H9 (cell line): ENCODE measurements at regions not wholly inside any gene's neighbourhood (a gene's known extent, or its start where the extent isn't known, plus 50 kb on each side); places are given as distances from the start of the nearest gene placed in this dataset.

Source experiments
- DNase-seq: peaks from one replicate; pipeline ENCODE4 v3.0.0-alpha.2; 2017
- H2AFZ ChIP-seq: one replicate; pipeline ENCODE4 v1.6.1; 2013; ENCODE audit warnings: mild to moderate bottlenecking, low read length, control low read depth, moderate library complexity
- H2AK5ac ChIP-seq: 2 replicates; pipeline ENCODE4 v1.6.1; 2013; ENCODE audit warnings: low read length, control low read depth, mixed read lengths; ENCODE audit not compliant: insufficient read length
- H2BK120ac ChIP-seq: one replicate; pipeline ENCODE4 v1.6.1; 2013; ENCODE audit warnings: low read depth, mild to moderate bottlenecking, low read length, control low read depth, inconsistent platforms; ENCODE audit not compliant: poor library complexity, severe bottlenecking
- H2BK12ac ChIP-seq: 2 replicates; pipeline ENCODE4 v1.6.1; 2013; ENCODE audit warnings: low read length, control low read depth, mixed read lengths, low read depth; ENCODE audit not compliant: insufficient read length
- H2BK15ac ChIP-seq: 2 replicates; pipeline ENCODE4 v1.6.1; 2013; ENCODE audit warnings: low read depth, low read length, control low read depth
- H2BK20ac ChIP-seq: one replicate; pipeline ENCODE4 v1.6.1; 2013; ENCODE audit warnings: low read depth, mild to moderate bottlenecking, low read length, control low read depth, inconsistent platforms; ENCODE audit not compliant: poor library complexity, severe bottlenecking
- H2BK5ac ChIP-seq: 2 replicates; pipeline ENCODE4 v1.6.1; 2013; ENCODE audit warnings: low read length, control low read depth, mixed read lengths; ENCODE audit not compliant: insufficient read length
- H3K14ac ChIP-seq: 2 replicates; pipeline ENCODE4 v1.6.1; 2013; ENCODE audit warnings: low read length, control low read depth; ENCODE audit not compliant: insufficient read depth
- H3K18ac ChIP-seq: 2 replicates; pipeline ENCODE4 v1.6.1; 2013; ENCODE audit warnings: low read depth, mild to moderate bottlenecking, mixed read lengths, low read length, control low read depth; ENCODE audit not compliant: insufficient read length
- H3K23ac ChIP-seq: 2 replicates; pipeline ENCODE4 v1.6.1; 2013; ENCODE audit warnings: low read length, control low read depth, mixed read lengths, low read depth; ENCODE audit not compliant: insufficient read length
- H3K23me2 ChIP-seq: 2 replicates; pipeline ENCODE4 v1.6.1; 2013; ENCODE audit warnings: low read depth, mild to moderate bottlenecking, mixed read lengths, low read length, control low read depth; ENCODE audit not compliant: insufficient read length, poor library complexity, severe bottlenecking
- H3K27ac ChIP-seq: 2 replicates; pipeline ENCODE4 v1.5.1; 2013; ENCODE audit warnings: low read length, control low read depth, mixed read lengths, low read depth; ENCODE audit not compliant: insufficient read length
- H3K27me3 ChIP-seq: 2 replicates; pipeline ENCODE4 v1.6.1; 2013; ENCODE audit warnings: low read length, control low read depth, inconsistent platforms; ENCODE audit not compliant: insufficient read depth
- H3K4ac ChIP-seq: 2 replicates; pipeline ENCODE4 v1.6.1; 2013; ENCODE audit warnings: low read depth, mild to moderate bottlenecking, control low read depth, inconsistent platforms, low read length, moderate library complexity
- H3K4me1 ChIP-seq: 2 replicates; pipeline ENCODE4 v1.6.1; 2013; ENCODE audit warnings: low read length, control low read depth, inconsistent platforms; ENCODE audit not compliant: insufficient read depth
- H3K4me2 ChIP-seq: 2 replicates; pipeline ENCODE4 v1.6.1; 2013; ENCODE audit warnings: low read length, control low read depth, mixed read lengths; ENCODE audit not compliant: insufficient read length, insufficient read depth
- H3K56ac ChIP-seq: 2 replicates; pipeline ENCODE4 v1.6.1; 2013; ENCODE audit warnings: low read depth, mild to moderate bottlenecking, mixed read lengths, low read length, control low read depth; ENCODE audit not compliant: insufficient read length
- H3K79me1 ChIP-seq: 2 replicates; pipeline ENCODE4 v1.6.1; 2013; ENCODE audit warnings: low read depth, mild to moderate bottlenecking, moderate library complexity, low read length, control low read depth, inconsistent platforms; ENCODE audit not compliant: insufficient read depth, poor library complexity, severe bottlenecking
- H3K79me2 ChIP-seq: 2 replicates; pipeline ENCODE4 v1.6.1; 2013; ENCODE audit warnings: low read length, control low read depth, inconsistent platforms; ENCODE audit not compliant: insufficient read depth
- H3K9ac ChIP-seq: 2 replicates; pipeline ENCODE4 v1.6.1; 2013; ENCODE audit warnings: low read length, control low read depth, mixed read lengths; ENCODE audit not compliant: insufficient read length; ENCODE audit errors: extremely low read depth
- H3K9me3 ChIP-seq: one replicate; pipeline ENCODE4 v1.6.1; 2013; ENCODE audit warnings: low read depth, low read length, inconsistent platforms; ENCODE audit not compliant: control insufficient read depth
- H3T11ph ChIP-seq: one replicate; pipeline ENCODE4 v1.6.1; 2013; ENCODE audit warnings: mild to moderate bottlenecking, low read length, control low read depth, inconsistent platforms
- H4K20me1 ChIP-seq: one replicate; pipeline ENCODE4 v1.6.1; 2013; ENCODE audit not compliant: control insufficient read depth, insufficient read length, insufficient read depth
- H4K5ac ChIP-seq: 2 replicates; pipeline ENCODE4 v1.6.1; 2013; ENCODE audit warnings: low read depth, mild to moderate bottlenecking, mixed read lengths, low read length, control low read depth; ENCODE audit not compliant: insufficient read length
- H4K8ac ChIP-seq: replicated peaks from 2 replicates; pipeline ENCODE4 v1.6.1; 2013; ENCODE audit warnings: low read length, control low read depth, mixed read lengths, low read depth; ENCODE audit not compliant: insufficient read length
- H4K91ac ChIP-seq: 2 replicates; pipeline ENCODE4 v1.6.1; 2013; ENCODE audit warnings: low read depth, mild to moderate bottlenecking, moderate library complexity, mixed read lengths, low read length, control low read depth; ENCODE audit not compliant: insufficient read length
- H3K27ac Mint-ChIP-seq, 3 experiments: 2 replicates in 2 of 3; 3 replicates in 1 of 3; pipeline ENCODE4 v1.8.0; 2020 to 2021; ENCODE audit warnings: mixed read lengths in 3 of 3, mild to moderate bottlenecking in 1 of 3, moderate library complexity in 1 of 3
- H3K27me3 Mint-ChIP-seq: 2 replicates; pipeline ENCODE4 v1.8.0; 2021; ENCODE audit warnings: low read depth, mild to moderate bottlenecking, moderate library complexity, mixed read lengths
- H3K36me3 Mint-ChIP-seq, 3 experiments: 2 replicates in 2 of 3; 3 replicates in 1 of 3; pipeline ENCODE4 v1.8.0; 2020 to 2021; ENCODE audit warnings: low read depth in 3 of 3, mixed read lengths in 3 of 3; ENCODE audit not compliant: insufficient read depth in 1 of 3
- H3K4me1 Mint-ChIP-seq, 2 experiments: 2 replicates each; pipeline ENCODE4 v1.8.0; 2020; ENCODE audit warnings: mixed read lengths in 2 of 2
- H3K4me3 Mint-ChIP-seq, 2 experiments: 2 replicates in 1 of 2; 3 replicates in 1 of 2; pipeline ENCODE4 v1.8.0; 2020 to 2021; ENCODE audit warnings: mild to moderate bottlenecking in 2 of 2, mixed read lengths in 2 of 2, moderate library complexity in 1 of 2
- H3K9me3 Mint-ChIP-seq, 2 experiments: 2 replicates in 1 of 2; 3 replicates in 1 of 2; pipeline ENCODE4 v1.8.0; 2020; ENCODE audit warnings: mild to moderate bottlenecking in 2 of 2, mixed read lengths in 2 of 2, moderate library complexity in 1 of 2
- CTCF ChIP-seq: fragments of 200-600 bp; sonication (generic); conservative IDR thresholded peaks from 3 replicates; pipeline ENCODE4 v1.8.0; 2021; ENCODE audit warnings: antibody characterized with exemption, mild to moderate bottlenecking
- WGBS: extraction: QIAGEN DNeasy Blood & Tissue Kit; methylation state at CpG from one replicate; pipeline ENCODE4 v1.1.7; 2013; ENCODE audit warnings: missing lambda C conversion rate, low lambda C conversion rate, mixed read lengths; ENCODE audit not compliant: insufficient read length; ENCODE audit errors: extremely low coverage; 5-methylcytosine and 5-hydroxymethylcytosine counted together

GRCh38 chr12:18850752-18851151, 112.8 kb downstream of the CAPZA3 start:
- Histone ChIP-seq H3K23ac (no peak overlapping the region), H2AFZ (no peak overlapping the region), H3K27ac (no peak overlapping the region), H3K4me1 (peaks cover 5% of the 10 kb centered on the region), H3K27me3 (no peaks in the 10 kb centered on the region), H4K8ac (no peak overlapping the region), H3K14ac (no peak overlapping the region), H3K9ac (no peak overlapping the region), H3K79me1 (no peaks in the 10 kb centered on the region), H3K9me3 (no peaks in the 10 kb centered on the region), H2BK12ac (no peak overlapping the region), H3K79me2 (no peaks in the 10 kb centered on the region), H3K56ac (no peak overlapping the region), H2BK120ac (no peak overlapping the region), H2BK5ac (no peak overlapping the region), H4K20me1 (no peaks in the 10 kb centered on the region), H3K4me2 (no peak overlapping the region), H4K91ac (no peak overlapping the region), H2AK5ac (no peak overlapping the region), H3K4ac (no peak overlapping the region), H2BK15ac (no peak overlapping the region), H3K18ac (no peak overlapping the region), H3T11ph (no peak overlapping the region), H3K23me2 (no peaks in the 10 kb centered on the region), H4K5ac (no peak overlapping the region), H2BK20ac (no peak overlapping the region)
- no peak for DNase-seq
- peaks cover 2 to 13% of the 10 kb centered on the region in 2 experiments; a peak in 3 of 4 replicates for H3K4me1 Mint-ChIP-seq
- no peaks in the 10 kb centered on the region; the same call in 1 of the 2 replicates for H3K27me3 Mint-ChIP-seq
- H3K27ac Mint-ChIP-seq, result no peak overlapping the region
- no peaks in the 10 kb centered on the region for H3K36me3 Mint-ChIP-seq
- WGBS, result 100% methylated on average over 1 of the region's 1 CpG
- no peak for TF ChIP-seq CTCF
- H3K4me3 Mint-ChIP-seq, result no peak overlapping the region
- no peaks in the 10 kb centered on the region for H3K9me3 Mint-ChIP-seq
